HAP-1 (cell line): ENCODE measurements at regions not wholly inside any gene's neighbourhood (a gene's known extent, or its start where the extent isn't known, plus 50 kb on each side); places are given as distances from the start of the nearest gene placed in this dataset.

ENCODE experiments used
- DNase-seq, 2 experiments: peaks; one replicate each; pipeline ENCODE4 v3.0.0-alpha.2; 2016 to 2020; ENCODE audit warnings: low spot score in 2 of 2
- H3K27me3 ChIP-seq: fragments of 250-450 bp; sonication (Bioruptor Pico); 2 replicates; pipeline ENCODE4 v1.5.1; 2020; ENCODE audit warnings: low read depth, mild to moderate bottlenecking, moderate library complexity
- H3K36me3 ChIP-seq: fragments of 250-450 bp; sonication (Bioruptor Pico); replicated peaks from 2 replicates; pipeline ENCODE4 v1.5.1; 2020; ENCODE audit warnings: mild to moderate bottlenecking
- H3K4me1 ChIP-seq: fragments of 250-450 bp; sonication (Bioruptor Pico); 2 replicates; pipeline ENCODE4 v1.5.1; 2020; ENCODE audit warnings: mild to moderate bottlenecking
- H3K4me3 ChIP-seq: fragments of 250-450 bp; sonication (Bioruptor Pico); 2 replicates; pipeline ENCODE4 v1.5.1; 2020; ENCODE audit warnings: mild to moderate bottlenecking, moderate library complexity
- H3K9me3 ChIP-seq: fragments of 250-450 bp; sonication (Bioruptor Pico); 2 replicates; pipeline ENCODE4 v1.5.1; 2020; ENCODE audit warnings: mild to moderate bottlenecking, moderate library complexity
- in situ Hi-C: fragments of 300-500 bp; cut with MboI; formaldehyde crosslinking; loops from 3 replicates; pipeline ENCODE4 v1.14.3; 2020; ENCODE audit warnings: low sequenced_read_pairs, inconsistent platforms, mixed read lengths

DNA sequence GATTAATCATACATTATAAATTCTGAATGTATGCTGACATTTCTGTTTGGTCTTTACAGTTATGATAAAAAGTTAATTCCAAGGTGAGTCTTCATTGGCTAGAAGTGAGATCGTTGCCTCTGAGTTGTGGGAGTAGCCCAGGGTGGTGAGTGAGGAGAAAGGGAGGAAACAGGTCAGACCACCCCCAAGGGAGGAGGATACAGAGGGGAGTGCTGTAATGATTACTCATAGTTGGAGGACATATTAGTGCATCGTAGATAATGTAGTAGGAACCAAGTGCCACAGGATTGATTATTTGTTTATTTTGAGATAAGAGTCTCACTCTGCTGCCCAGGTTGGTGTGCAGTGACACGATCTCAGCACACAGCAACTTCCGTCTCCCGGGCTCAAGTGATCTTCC lies 672.2 kb downstream of the INHBA start:
- Histone ChIP-seq H3K4me3 (no peak overlapping the region), H3K27me3 (no peaks in the 10 kb centered on the region), H3K36me3 (no peaks in the 10 kb centered on the region), H3K4me1 (no peaks in the 10 kb centered on the region), H3K9me3 (no peaks in the 10 kb centered on the region)
- in situ Hi-C loops = no loop called here
- DNase-seq = no peak

DNA sequence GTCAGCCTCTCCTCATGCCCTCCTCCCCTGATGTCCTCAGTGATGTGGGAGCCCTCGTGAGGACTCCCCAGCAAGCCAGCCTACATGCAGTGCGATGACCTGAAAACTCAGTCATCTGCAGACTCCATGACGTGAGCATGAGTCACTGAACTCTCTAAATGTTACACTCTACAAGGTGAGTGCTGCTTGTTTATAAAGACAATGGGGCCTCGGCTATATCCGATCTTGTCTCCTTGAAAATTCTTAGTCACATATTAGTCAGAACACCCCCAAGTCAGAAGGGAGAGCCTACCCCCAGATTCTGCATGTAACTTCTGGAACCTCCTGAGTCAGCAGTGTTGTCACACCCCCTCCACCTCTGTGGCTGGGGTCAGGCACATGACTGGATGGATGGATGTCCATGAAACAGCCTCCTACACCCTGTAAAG lies 673.8 kb downstream of the INHBA start:
- H3K36me3 ChIP-seq = no peaks in the 10 kb centered on the region
- H3K4me1 ChIP-seq = no peaks in the 10 kb centered on the region
- DNase-seq = no peak
- no peaks in the 10 kb centered on the region for H3K27me3 ChIP-seq
- in situ Hi-C loops = no loop called here
- H3K4me3 ChIP-seq = no peak overlapping the region
- no peaks in the 10 kb centered on the region for H3K9me3 ChIP-seq

DNA sequence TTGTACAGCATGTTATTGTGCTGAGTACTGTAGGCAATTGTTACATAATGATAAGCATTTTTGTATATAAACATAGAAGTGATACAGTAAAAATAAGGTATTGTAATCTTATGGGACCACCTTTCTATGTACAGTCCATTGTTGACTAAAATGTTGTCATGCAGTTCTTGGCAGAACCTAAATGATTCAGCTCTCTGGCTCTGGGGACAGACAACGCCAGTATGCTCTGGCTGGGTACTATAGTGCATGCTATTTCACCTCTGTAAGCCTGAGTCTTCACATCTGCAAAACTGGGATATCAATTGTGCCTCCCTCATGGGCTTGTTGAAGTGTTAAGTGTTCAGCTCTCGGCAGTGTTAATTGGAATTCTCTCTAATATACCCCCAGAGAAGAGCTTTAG lies 674.3 kb downstream of the INHBA start:
- in situ Hi-C loops = no loop called here
- no peaks in the 10 kb centered on the region for H3K9me3 ChIP-seq
- H3K4me3 ChIP-seq = no peak overlapping the region
- DNase-seq = no peak
- no peaks in the 10 kb centered on the region for H3K27me3 ChIP-seq
- no peaks in the 10 kb centered on the region for H3K36me3 ChIP-seq
- H3K4me1 ChIP-seq = no peaks in the 10 kb centered on the region

DNA sequence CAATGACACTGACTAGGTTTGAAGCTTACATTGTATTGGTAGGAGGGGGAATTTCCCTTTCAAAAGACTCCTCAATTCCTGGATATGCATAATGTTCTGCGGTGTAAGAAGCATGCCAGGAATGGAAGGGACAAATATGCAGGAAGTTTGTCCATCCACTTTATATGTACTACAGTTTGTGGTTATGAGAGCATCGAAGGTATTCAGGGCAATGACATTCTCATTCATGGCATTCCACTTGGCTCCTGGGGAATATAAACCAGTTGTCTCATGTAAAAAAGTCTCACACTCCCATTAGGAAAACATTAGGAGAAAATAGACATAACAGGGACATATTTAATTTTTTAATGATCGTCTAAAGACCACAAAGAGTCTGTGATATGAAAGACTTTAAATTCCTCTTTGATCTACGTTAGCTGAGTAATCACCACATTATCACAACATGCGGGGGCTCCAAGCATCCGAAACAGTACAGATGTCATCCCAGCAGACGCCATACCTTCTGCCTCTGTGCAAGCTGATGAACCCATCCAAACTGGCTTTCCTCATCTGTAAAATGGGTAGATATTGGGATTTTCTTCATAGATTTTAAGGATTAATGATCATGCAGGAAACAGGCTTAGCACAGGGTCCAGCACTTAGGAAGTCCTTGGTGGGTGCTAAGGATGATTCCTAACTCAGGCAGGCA lies 675.3 kb downstream of the INHBA start:
- Histone ChIP-seq H3K4me1 (no peaks in the 10 kb centered on the region), H3K9me3 (no peaks in the 10 kb centered on the region), H3K36me3 (no peaks in the 10 kb centered on the region), H3K27me3 (no peaks in the 10 kb centered on the region), H3K4me3 (no peak overlapping the region)
- DNase-seq = no peak
- in situ Hi-C loops = no loop called here

DNA sequence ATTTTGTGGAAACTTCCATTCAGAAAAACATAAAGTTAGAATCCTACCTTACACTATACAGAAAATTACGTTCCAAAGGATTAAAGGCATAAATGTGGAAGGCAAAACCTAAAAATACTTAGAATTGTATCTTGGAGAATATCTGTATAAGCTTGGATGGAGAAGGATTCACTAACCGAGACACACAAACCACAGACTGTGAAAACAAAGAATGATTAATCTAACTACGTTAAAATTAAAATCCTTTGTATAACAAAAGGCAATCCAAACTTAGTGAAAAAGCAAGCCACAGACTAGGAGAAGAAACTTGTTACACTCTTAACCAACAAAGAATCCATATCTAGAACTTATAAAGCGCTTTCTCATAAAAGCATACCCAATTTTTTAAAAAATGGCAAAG lies 678.8 kb downstream of the INHBA start:
- no peaks in the 10 kb centered on the region for H3K9me3 ChIP-seq
- H3K27me3 ChIP-seq = no peaks in the 10 kb centered on the region
- no peak for DNase-seq
- no peak overlapping the region for H3K4me3 ChIP-seq
- in situ Hi-C loops = no loop called here
- H3K36me3 ChIP-seq = no peaks in the 10 kb centered on the region
- H3K4me1 ChIP-seq = no peaks in the 10 kb centered on the region

DNA sequence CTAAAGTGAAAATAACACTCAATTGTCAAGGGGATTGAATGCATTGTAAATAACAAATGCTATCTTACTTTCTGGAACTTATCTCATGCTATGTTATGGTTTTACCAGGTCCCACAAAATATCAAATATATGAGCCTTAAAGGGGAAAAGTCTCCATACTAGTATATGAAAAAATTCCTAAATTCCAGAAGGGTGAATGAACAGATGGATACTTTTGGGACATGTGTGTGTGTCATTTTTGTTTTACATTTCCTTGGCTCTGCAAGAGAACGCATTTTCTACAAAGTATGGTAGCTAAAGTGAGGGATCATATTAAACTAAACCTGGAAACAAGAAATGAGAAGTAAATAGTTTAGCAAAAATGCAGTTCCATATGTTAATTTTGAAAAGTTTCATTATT lies 682.8 kb downstream of the INHBA start:
- no peaks in the 10 kb centered on the region for H3K9me3 ChIP-seq
- no peaks in the 10 kb centered on the region for H3K4me1 ChIP-seq
- no peak overlapping the region for H3K4me3 ChIP-seq
- H3K27me3 ChIP-seq = no peaks in the 10 kb centered on the region
- no peaks in the 10 kb centered on the region for H3K36me3 ChIP-seq
- no peak for DNase-seq
- in situ Hi-C loops = no loop called here

DNA sequence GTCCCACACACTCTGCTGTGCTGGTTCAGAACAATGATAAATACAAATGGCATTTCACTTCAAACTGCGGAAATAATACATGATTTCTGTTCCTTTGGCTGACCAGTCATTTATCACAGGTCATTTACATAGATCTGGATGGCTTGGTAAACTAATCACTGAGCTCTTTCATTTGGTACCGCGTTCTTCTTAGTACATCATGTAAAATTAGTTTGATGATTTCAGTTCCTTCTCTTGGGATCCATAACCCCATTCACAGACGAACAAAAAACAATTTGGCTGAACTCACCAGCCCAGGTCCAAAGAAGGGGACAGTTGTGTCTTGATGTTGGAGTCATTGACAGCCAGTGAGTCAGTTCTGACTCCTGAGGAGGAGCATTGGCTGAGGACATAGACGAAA lies 689.8 kb downstream of the INHBA start:
- Histone ChIP-seq H3K27me3 (no peaks in the 10 kb centered on the region), H3K9me3 (no peaks in the 10 kb centered on the region), H3K4me3 (no peak overlapping the region), H3K4me1 (no peaks in the 10 kb centered on the region), H3K36me3 (no peaks in the 10 kb centered on the region)
- DNase-seq = no peak
- in situ Hi-C loops = no loop called here

DNA sequence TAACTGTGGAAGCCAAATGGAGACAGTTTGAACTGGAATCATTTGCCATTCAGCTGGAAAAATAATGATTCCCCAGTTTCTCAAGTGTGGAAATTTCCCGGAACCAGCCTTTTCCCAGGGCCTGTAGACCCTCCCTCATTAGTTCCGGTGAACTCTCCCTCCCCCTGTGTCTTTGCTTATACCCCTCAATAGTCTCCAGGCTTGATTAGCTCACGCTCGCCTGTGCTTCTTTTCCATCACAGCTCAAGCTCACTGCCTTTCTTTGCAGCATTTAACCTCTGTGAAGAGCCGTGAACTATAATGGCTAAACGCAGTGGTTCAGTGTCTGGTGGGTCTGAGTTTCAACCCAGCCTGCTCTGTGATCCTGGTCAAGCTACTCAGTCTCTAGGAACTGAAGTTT lies 690.8 kb downstream of the INHBA start:
- Histone ChIP-seq H3K36me3 (no peaks in the 10 kb centered on the region), H3K9me3 (no peaks in the 10 kb centered on the region), H3K4me3 (no peak overlapping the region), H3K4me1 (no peaks in the 10 kb centered on the region), H3K27me3 (no peaks in the 10 kb centered on the region)
- no peak for DNase-seq
- in situ Hi-C loops = no loop called here

DNA sequence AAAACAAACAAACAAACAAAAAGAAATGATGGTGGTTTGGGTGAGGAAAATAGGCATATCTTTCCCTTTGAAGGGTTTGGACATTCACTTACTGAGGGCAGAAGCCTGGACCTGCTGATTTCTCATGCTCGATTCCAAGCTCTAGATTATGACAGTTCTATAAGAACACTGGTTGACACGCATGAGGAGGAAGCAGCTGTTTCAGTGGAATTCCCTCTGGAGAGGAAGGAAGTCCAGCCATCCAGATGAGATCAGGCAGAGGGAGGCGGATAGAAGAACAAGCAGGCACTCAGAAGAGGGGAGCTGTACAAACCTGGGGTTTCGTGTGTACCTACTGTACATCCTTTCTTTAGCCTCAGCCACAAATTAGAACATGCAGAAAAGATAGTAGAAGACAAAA lies 691.9 kb downstream of the INHBA start:
- Histone ChIP-seq H3K36me3 (no peaks in the 10 kb centered on the region), H3K4me1 (no peaks in the 10 kb centered on the region), H3K9me3 (no peaks in the 10 kb centered on the region), H3K4me3 (no peak overlapping the region), H3K27me3 (no peaks in the 10 kb centered on the region)
- no peak for DNase-seq
- in situ Hi-C loops = no loop called here

DNA sequence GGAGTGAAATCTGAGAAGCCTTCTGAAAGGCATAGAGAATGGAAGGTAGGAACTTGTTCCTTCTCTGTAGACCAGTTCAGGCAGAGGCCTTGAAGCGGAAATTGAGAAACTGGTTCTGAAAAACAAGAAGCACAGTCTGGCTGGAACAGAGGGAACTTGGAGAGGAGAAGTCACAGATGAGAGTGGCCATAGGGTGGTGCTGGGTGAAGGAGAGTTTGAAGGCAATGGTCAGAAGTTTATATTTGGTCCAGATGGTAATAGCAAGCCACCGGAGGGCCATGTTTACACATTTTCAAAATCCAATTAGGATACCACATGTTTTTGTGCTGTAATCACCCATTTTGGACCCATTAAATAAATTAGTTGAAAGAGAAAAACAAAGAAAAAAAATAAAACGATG lies 692.5 kb downstream of the INHBA start:
- in situ Hi-C loops = no loop called here
- DNase-seq = no peak

DNA sequence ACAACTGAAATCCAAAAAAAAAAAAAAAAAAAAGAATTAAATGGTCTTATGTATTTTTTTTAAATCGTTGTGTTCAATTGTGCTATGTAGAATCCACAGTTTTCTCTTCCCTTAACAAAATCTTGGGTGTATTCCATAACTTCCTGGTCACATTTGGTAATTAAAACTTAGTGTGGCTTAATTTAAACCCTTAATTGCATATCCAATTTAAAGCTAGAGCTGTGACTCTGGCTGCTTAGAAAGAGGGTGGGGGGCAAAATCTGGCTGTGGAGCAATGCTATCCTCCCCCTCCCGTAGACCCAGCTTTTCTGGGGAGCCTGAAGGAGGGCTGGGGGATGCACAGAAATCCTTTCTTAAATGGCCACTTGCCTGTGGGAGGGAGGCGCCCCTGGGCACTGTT lies 695.1 kb downstream of the INHBA start:
- DNase-seq = no peak
- Histone ChIP-seq H3K36me3 (no peaks in the 10 kb centered on the region), H3K4me1 (no peaks in the 10 kb centered on the region), H3K4me3 (no peak overlapping the region), H3K9me3 (no peaks in the 10 kb centered on the region), H3K27me3 (no peaks in the 10 kb centered on the region)
- in situ Hi-C loops = no loop called here

More for the DNA sequence above, 692.5 kb downstream of the INHBA start:
- H3K9me3 ChIP-seq = no peaks in the 10 kb centered on the region
- no peaks in the 10 kb centered on the region for H3K27me3 ChIP-seq
- no peak overlapping the region for H3K4me3 ChIP-seq
- H3K36me3 ChIP-seq = no peaks in the 10 kb centered on the region
- no peaks in the 10 kb centered on the region for H3K4me1 ChIP-seq

DNA sequence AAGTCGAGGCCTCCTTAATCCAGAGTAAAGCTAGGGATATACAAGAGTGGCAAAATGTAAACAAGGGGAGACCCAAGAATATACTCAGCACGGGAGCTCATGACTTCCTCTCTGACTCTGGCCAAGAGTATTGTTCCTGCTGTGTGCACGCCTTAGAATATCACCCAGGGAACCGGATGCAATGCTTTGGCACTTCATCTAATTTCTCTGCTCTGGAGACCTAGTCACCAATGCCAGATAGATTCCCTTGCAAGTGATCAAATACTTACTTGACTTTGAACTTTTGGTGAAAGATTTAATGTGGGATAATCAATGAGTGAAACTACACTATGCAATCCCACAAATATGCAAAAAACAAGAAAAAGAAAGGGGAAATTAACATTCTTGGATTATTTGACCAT lies 695.5 kb downstream of the INHBA start:
- H3K9me3 ChIP-seq = no peaks in the 10 kb centered on the region
- no peaks in the 10 kb centered on the region for H3K27me3 ChIP-seq
- in situ Hi-C loops = no loop called here
- H3K36me3 ChIP-seq = no peaks in the 10 kb centered on the region
- no peak overlapping the region for H3K4me3 ChIP-seq
- DNase-seq = no peak
- no peaks in the 10 kb centered on the region for H3K4me1 ChIP-seq

DNA sequence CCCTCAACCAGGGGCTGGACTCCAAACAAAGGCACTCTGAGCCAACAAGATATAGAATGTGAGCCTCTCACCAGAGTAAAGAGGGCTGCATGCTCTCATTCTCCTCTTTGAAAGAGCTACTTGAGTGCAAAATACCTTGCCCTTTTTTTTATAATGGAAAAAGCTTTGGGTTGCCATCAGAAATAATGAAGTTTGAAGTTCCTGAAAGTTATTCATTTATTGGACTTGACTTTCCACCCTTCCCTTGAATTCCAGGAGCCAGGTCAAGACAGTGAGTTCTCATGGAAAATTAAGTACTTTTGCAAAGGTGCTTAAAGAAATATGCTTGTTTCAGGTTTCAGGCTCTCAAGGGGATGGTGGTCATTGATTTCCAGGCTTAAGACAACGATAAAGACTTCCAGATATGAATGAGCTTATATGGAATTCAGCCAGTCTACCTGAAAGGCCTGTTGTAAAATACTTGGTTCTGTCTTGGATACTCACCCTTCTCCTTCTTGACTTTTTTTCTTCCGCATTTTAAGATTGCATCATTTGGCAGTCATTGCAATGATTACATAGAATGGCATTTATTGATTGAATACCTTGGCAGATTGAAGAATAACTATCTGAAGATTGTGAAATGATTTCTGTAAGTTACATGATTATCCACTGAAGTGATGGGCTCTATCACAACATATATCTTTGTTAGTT lies 696.4 kb downstream of the INHBA start:
- Histone ChIP-seq H3K36me3 (no peaks in the 10 kb centered on the region), H3K9me3 (no peaks in the 10 kb centered on the region), H3K4me3 (no peak overlapping the region), H3K27me3 (no peaks in the 10 kb centered on the region), H3K4me1 (no peaks in the 10 kb centered on the region)
- DNase-seq = no peak
- in situ Hi-C loops = no loop called here

DNA sequence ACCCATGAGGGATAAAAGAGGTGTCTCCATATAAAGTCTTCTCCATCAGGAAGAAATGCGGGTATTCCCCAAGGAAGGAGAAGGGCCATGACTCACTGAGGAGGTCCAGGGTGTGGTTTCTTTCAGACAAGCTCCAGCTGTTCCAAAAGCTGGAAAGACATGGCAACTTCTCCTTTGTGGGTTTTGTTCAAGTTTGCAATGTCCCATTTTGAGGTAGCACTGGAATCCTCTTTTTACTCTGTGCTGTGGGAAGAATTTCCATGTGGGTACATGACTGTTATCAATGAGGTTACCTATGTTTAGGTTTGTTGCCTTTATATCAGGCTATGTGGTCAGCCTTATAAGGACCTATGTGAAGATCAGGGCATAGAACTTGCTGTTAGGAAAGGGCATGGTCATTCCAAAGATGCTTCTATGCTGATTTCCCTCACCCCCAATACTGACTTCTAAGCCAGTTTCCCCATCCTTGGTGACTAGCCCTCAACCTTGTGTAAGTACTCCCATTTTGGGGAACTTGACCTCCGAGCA lies 697.5 kb downstream of the INHBA start:
- Histone ChIP-seq H3K4me3 (no peak overlapping the region), H3K36me3 (no peaks in the 10 kb centered on the region), H3K9me3 (no peaks in the 10 kb centered on the region), H3K4me1 (no peaks in the 10 kb centered on the region), H3K27me3 (no peaks in the 10 kb centered on the region)
- DNase-seq = no peak
- in situ Hi-C loops = no loop called here
